Peyer's patch (tissue), 4 donors: ENCODE measurements at regions not wholly inside any gene's neighbourhood (a gene's known extent, or its start where the extent isn't known, plus 50 kb on each side); places are given as distances from the start of the nearest gene placed in this dataset.

ENCODE experiments used
- CTCF ChIP-seq, 6 experiments: fragments of 450-650 bp in 4 of 6; fragments of 200-600 bp in 2 of 6; sonication (generic) in 1 of 6; IDR thresholded peaks; one replicate each; pipeline ENCODE4 v1.5.1; 2017 to 2019; ENCODE audit warnings: antibody characterized with exemption in 6 of 6, mild to moderate bottlenecking in 3 of 6, moderate library complexity in 1 of 6
- POLR2A ChIP-seq, 2 donors: fragments of 450-650 bp; IDR thresholded peaks; one replicate each; pipeline ENCODE4 v1.5.1; 2017; ENCODE audit warnings: antibody characterized with exemption in 2 of 2, mild to moderate bottlenecking in 2 of 2, moderate library complexity in 2 of 2

GRCh38 chr13:46968450-46968849 lies 71.6 kb upstream of the HTR2A start:
- TF ChIP-seq CTCF (IDR thresholded peaks at IDR 0.05) (no peak), POLR2A (IDR thresholded peaks at IDR 0.05) (no peak)
